HepG2 (cell line): ENCODE measurements at regions not wholly inside any gene's neighbourhood (a gene's known extent, or its start where the extent isn't known, plus 50 kb on each side); places are given as distances from the start of the nearest gene placed in this dataset.

Experiments used
- ETV6 ChIP-seq: sonication (generic); formaldehyde crosslinking; conservative IDR thresholded peaks from 2 replicates; pipeline ENCODE4 v1.4.0; 2020; ENCODE audit warnings: missing genetic modification reagents
- HDAC1 ChIP-seq: sonication (generic); formaldehyde crosslinking; IDR thresholded peaks from 2 replicates; pipeline ENCODE4 v1.5.1; 2020; ENCODE audit warnings: mild to moderate bottlenecking, missing genetic modification reagents
- NR2F2 ChIP-seq: IDR thresholded peaks from 2 replicates; pipeline ENCODE4 v1.6.1; 2012; ENCODE audit warnings: low read depth, inconsistent platforms, borderline replicate concordance
- SP1 ChIP-seq, 2 experiments: fragments of 450-650 bp in 1 of 2; sonication (generic) in 1 of 2; formaldehyde crosslinking in 1 of 2; IDR thresholded peaks; 2 replicates each; pipeline versions ENCODE4 v1.4.0 to v1.6.1; 2016 to 2020; ENCODE audit warnings: missing genetic modification reagents in 1 of 2
- SP2 ChIP-seq: sonication (generic); formaldehyde crosslinking; IDR thresholded peaks from 2 replicates; pipeline ENCODE4 v1.5.1; 2020; ENCODE audit warnings: mild to moderate bottlenecking, missing genetic modification reagents
- ZFP36L1 ChIP-seq: sonication (generic); formaldehyde crosslinking; IDR thresholded peaks from 2 replicates; pipeline ENCODE4 v1.8.0; 2022; ENCODE audit warnings: mild to moderate bottlenecking, missing genetic modification reagents, moderate library complexity
- TF ChIP-seq, protein P1 (sequence below): IDR thresholded peaks from 2 replicates; pipeline ENCODE4 v1.6.1; 2012; ENCODE audit warnings: inconsistent platforms
- TF ChIP-seq, protein P2 (sequence below): sonication (generic); formaldehyde crosslinking; IDR thresholded peaks from 2 replicates; pipeline ENCODE4 v1.4.0; 2020; ENCODE audit warnings: missing genetic modification reagents, borderline replicate concordance
- TF ChIP-seq, protein P3 (sequence below): sonication (generic); formaldehyde crosslinking; IDR thresholded peaks from 2 replicates; pipeline ENCODE4 v1.5.0; 2020; ENCODE audit warnings: missing genetic modification reagents
- TF ChIP-seq, protein P4 (sequence below): sonication (generic); formaldehyde crosslinking; IDR thresholded peaks from 2 replicates; pipeline ENCODE4 v1.5.0; 2020; ENCODE audit warnings: mild to moderate bottlenecking, missing genetic modification reagents, moderate library complexity

DNA sequence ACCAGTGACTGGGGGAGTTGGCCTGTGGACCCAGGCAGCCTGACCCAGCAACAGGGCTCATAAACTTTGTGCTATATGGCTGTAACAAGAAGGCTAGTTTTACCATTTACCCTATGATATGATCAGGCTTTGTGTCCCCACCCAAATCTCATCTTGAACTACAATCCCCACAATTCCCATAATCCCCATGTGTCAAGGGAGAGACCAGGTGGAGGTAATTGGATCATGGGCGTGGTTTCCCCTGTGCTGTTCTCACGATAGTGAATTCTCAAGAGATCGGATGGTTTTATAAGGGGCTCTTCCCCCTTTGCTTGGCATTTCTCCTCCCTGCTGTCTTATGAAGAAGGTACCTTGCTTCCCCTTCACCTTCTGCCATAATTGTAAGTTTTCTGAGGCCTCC is 111.2 kb upstream of the NLRP1 start:
- TF ChIP-seq, protein P1, sequence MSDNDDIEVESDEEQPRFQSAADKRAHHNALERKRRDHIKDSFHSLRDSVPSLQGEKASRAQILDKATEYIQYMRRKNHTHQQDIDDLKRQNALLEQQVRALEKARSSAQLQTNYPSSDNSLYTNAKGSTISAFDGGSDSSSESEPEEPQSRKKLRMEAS: no peak
- TF ChIP-seq, protein P2, sequence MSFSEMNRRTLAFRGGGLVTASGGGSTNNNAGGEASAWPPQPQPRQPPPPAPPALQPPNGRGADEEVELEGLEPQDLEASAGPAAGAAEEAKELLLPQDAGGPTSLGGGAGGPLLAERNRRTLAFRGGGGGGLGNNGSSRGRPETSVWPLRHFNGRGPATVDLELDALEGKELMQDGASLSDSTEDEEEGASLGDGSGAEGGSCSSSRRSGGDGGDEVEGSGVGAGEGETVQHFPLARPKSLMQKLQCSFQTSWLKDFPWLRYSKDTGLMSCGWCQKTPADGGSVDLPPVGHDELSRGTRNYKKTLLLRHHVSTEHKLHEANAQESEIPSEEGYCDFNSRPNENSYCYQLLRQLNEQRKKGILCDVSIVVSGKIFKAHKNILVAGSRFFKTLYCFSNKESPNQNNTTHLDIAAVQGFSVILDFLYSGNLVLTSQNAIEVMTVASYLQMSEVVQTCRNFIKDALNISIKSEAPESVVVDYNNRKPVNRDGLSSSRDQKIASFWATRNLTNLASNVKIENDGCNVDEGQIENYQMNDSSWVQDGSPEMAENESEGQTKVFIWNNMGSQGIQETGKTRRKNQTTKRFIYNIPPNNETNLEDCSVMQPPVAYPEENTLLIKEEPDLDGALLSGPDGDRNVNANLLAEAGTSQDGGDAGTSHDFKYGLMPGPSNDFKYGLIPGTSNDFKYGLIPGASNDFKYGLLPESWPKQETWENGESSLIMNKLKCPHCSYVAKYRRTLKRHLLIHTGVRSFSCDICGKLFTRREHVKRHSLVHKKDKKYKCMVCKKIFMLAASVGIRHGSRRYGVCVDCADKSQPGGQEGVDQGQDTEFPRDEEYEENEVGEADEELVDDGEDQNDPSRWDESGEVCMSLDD (CRISPR knock-in tag): no peak
- no peak for TF ChIP-seq ETV6 (CRISPR knock-in tag)
- TF ChIP-seq SP2 (CRISPR knock-in tag): no peak
- TF ChIP-seq, protein P3, sequence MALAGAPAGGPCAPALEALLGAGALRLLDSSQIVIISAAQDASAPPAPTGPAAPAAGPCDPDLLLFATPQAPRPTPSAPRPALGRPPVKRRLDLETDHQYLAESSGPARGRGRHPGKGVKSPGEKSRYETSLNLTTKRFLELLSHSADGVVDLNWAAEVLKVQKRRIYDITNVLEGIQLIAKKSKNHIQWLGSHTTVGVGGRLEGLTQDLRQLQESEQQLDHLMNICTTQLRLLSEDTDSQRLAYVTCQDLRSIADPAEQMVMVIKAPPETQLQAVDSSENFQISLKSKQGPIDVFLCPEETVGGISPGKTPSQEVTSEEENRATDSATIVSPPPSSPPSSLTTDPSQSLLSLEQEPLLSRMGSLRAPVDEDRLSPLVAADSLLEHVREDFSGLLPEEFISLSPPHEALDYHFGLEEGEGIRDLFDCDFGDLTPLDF (CRISPR knock-in tag): no peak
- no peak for TF ChIP-seq NR2F2
- no peak for TF ChIP-seq HDAC1 (CRISPR knock-in tag)
- TF ChIP-seq SP1 (IDR thresholded peaks at IDR 0.05): no peak
- no peak for TF ChIP-seq SP1 (CRISPR knock-in tag; IDR thresholded peaks at IDR 0.05)
- TF ChIP-seq, protein P4, sequence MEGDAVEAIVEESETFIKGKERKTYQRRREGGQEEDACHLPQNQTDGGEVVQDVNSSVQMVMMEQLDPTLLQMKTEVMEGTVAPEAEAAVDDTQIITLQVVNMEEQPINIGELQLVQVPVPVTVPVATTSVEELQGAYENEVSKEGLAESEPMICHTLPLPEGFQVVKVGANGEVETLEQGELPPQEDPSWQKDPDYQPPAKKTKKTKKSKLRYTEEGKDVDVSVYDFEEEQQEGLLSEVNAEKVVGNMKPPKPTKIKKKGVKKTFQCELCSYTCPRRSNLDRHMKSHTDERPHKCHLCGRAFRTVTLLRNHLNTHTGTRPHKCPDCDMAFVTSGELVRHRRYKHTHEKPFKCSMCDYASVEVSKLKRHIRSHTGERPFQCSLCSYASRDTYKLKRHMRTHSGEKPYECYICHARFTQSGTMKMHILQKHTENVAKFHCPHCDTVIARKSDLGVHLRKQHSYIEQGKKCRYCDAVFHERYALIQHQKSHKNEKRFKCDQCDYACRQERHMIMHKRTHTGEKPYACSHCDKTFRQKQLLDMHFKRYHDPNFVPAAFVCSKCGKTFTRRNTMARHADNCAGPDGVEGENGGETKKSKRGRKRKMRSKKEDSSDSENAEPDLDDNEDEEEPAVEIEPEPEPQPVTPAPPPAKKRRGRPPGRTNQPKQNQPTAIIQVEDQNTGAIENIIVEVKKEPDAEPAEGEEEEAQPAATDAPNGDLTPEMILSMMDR: no peak
- TF ChIP-seq ZFP36L1 (CRISPR knock-in tag): no peak
